ENCODE measurements at regions not wholly inside any gene's neighbourhood (a gene's known extent, or its start where the extent isn't known, plus 50 kb on each side); places are given as distances from the start of the nearest gene placed in this dataset.

- no peak overlapping the region for H3K4me3 ChIP-seq
- WGBS = 74% methylated on average over 2 of the region's 2 CpGs
Measured at GRCh38 chr5:53766673-53767072, 206.2 kb downstream of the NDUFS4 start.

GRCh38 chr5:53777864-53778618, 217.6 kb downstream of the NDUFS4 start:
- no peak overlapping the region for H3K4me3 ChIP-seq
- WGBS = 81% methylated on average over 5 of the region's 5 CpGs
- intact Hi-C loops (cut with DNase I) = no loop called here
- no peaks in the 10 kb centered on the region for H3K9me3 ChIP-seq
- no peak for DNase-seq (ENCODE audit: extremely low spot score)
- H3K27ac ChIP-seq (replicated peaks in 1 of 4) = no peak overlapping the region
- H3K36me3 ChIP-seq = no peaks in the 10 kb centered on the region
- TF ChIP-seq CTCF (IDR thresholded peaks at IDR 0.05) = no peak
- H3K27me3 ChIP-seq = no peaks in the 10 kb centered on the region
- peaks cover 0 to 7% (median 3%) of the 10 kb centered on the region in 4 donors for H3K4me1 ChIP-seq

More at GRCh38 chr5:53766673-53767072, 206.2 kb downstream of the NDUFS4 start:
- no peak for DNase-seq (ENCODE audit: extremely low spot score)
- no peaks in the 10 kb centered on the region for H3K36me3 ChIP-seq
- no peak overlapping the region for H3K27ac ChIP-seq (replicated peaks in 1 of 4)
- TF ChIP-seq POLR2A (IDR thresholded peaks at IDR 0.05; ENCODE audit: low read depth) = no peak
- no peak for TF ChIP-seq EP300 (IDR thresholded peaks at IDR 0.05)
- no peak for TF ChIP-seq POLR2AphosphoS5 (IDR thresholded peaks at IDR 0.05)
- no peak for TF ChIP-seq CTCF (IDR thresholded peaks at IDR 0.05)
- H3K27me3 ChIP-seq = no peaks in the 10 kb centered on the region
- no peaks in the 10 kb centered on the region for H3K4me1 ChIP-seq
- H3K9me3 ChIP-seq = peaks cover 0 to 5% (median 2%) of the 10 kb centered on the region in 4 donors
- intact Hi-C loops (cut with DNase I) = no loop called here

GRCh38 chr5:53779541-53779981, 219.1 kb downstream of the NDUFS4 start:
- Histone ChIP-seq H3K4me3 (no peak overlapping the region), H3K27ac (replicated peaks in 1 of 4) (no peak overlapping the region), H3K9me3 (no peaks in the 10 kb centered on the region), H3K4me1 (peaks cover 0 to 7% (median 3%) of the 10 kb centered on the region in 4 donors), H3K36me3 (no peaks in the 10 kb centered on the region), H3K27me3 (no peaks in the 10 kb centered on the region)
- DNase-seq (ENCODE audit: extremely low spot score) = peak; percentile 68
- 17% methylated on average over 4 of the region's 4 CpGs for WGBS
- no peak for TF ChIP-seq POLR2A (IDR thresholded peaks at IDR 0.05; ENCODE audit: low read depth)
- no peak for TF ChIP-seq EP300 (IDR thresholded peaks at IDR 0.05)
- TF ChIP-seq CTCF (IDR thresholded peaks at IDR 0.05) = no peak
- TF ChIP-seq POLR2AphosphoS5 (IDR thresholded peaks at IDR 0.05) = no peak
- intact Hi-C loops (cut with DNase I) = no loop called here

GRCh38 chr5:53782620-53783019, 222.2 kb downstream of the NDUFS4 start:
- no peak overlapping the region for H3K4me3 ChIP-seq
- no peak for TF ChIP-seq EP300 (IDR thresholded peaks at IDR 0.05)
- no peak for TF ChIP-seq POLR2AphosphoS5 (IDR thresholded peaks at IDR 0.05)
- TF ChIP-seq POLR2A (IDR thresholded peaks at IDR 0.05; ENCODE audit: low read depth) = no peak
- TF ChIP-seq CTCF (IDR thresholded peaks at IDR 0.05) = no peak
- WGBS = 92% methylated on average over 4 of the region's 4 CpGs
- H3K27me3 ChIP-seq = no peaks in the 10 kb centered on the region
- no peaks in the 10 kb centered on the region for H3K36me3 ChIP-seq
- H3K4me1 ChIP-seq = peaks cover 0 to 7% (median 3%) of the 10 kb centered on the region in 4 donors
- peak; percentile 78 for DNase-seq (ENCODE audit: extremely low spot score)
- H3K27ac ChIP-seq (replicated peaks in 1 of 4) = no peak overlapping the region
- intact Hi-C loops (cut with DNase I) = no loop called here
- H3K9me3 ChIP-seq = no peaks in the 10 kb centered on the region

Data from esophagus muscularis mucosa (tissue), 4 donors.